COLO829 (cell line): ENCODE measurements at regions not wholly inside any gene's neighbourhood (a gene's known extent, or its start where the extent isn't known, plus 50 kb on each side); places are given as distances from the start of the nearest gene placed in this dataset.
A peak's percentile ranks its signal among the peaks of the same experiment; 100 is the strongest.

Experiments
- DNase-seq: peaks from one replicate; pipeline ENCODE4 v3.0.0; 2012; ENCODE audit warnings: low spot score

GRCh38 chr1:175894581-175894980, 151.2 kb upstream of the TNR start:
- DNase-seq, result no peak

GRCh38 chr1:175893192-175893591, 149.8 kb upstream of the TNR start:
- no peak for DNase-seq

DNA sequence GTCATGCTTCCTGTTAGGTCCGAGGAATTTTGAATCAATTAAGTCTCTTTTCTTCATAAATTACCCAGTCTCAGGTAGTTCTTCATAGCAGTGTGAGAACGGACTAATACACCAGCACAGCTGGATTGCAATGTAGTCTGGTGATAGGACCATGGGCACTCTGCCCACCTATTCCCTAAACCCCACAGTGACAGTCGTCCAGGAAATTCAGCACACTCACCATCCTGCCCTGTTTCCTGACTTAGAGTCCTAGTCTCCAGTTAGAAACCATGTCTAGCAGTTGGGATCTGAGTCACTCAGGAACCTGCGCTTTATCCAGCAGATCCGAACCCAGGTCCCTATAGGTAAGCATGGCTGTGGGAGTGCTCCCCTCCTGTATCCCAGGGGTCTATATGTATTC, 149.3 kb upstream of the TNR start:
- no peak for DNase-seq

DNA sequence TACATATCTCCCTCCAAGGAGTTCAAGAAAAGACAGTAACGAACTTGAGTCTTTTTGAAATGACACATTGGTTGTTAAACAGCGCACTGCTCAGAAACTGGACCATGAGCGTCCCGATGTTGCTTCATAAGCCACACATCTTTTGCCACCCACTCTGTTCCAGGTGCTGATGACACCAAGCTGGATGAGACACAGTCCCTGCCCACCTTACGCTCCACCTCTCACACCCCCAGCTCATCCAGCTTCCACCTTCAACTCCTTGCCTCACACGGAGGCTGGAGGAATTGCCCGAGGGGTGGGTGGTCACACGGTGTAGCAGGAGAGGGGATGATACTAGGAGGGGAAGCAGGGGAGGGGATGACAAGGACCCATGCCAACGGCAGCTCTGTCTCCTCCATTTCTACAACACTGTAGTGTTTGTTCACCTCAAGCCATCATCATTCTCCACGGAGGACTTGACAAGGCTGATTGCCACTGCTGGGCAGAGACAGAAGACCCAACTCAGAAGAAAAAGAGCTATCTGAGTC, 148.5 kb upstream of the TNR start:
- no peak for DNase-seq

DNA sequence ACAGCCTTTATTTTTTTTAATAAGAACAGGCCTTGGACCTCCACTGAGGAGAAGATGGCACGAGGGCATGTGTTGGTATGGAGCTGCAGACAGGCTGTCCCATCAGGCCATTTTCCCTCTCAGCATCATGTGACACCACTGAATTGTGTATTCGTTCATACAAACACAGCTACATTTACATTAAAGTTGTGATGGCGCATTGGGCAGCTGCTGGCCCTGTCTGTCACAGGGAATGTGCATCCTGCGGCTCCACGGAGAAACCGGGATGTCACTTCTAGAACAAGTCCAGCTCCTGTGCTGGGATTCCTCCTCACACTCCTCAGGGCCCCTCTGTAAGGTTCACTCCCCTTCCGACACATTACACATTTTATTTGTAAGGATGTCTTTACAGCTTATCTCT, 147.6 kb upstream of the TNR start:
- no peak for DNase-seq

- no peak for DNase-seq
These were observed 146.5 kb upstream of the TNR start for GRCh38 chr1:175889848-175890247.

- no peak for DNase-seq
These were observed 145.6 kb upstream of the TNR start for GRCh38 chr1:175888996-175889395.

- DNase-seq, result peak; percentile 77
These were observed 144.6 kb upstream of the TNR start for GRCh38 chr1:175887981-175888428.

GRCh38 chr1:175887521-175887920, 144.1 kb upstream of the TNR start:
- DNase-seq, result no peak

DNA sequence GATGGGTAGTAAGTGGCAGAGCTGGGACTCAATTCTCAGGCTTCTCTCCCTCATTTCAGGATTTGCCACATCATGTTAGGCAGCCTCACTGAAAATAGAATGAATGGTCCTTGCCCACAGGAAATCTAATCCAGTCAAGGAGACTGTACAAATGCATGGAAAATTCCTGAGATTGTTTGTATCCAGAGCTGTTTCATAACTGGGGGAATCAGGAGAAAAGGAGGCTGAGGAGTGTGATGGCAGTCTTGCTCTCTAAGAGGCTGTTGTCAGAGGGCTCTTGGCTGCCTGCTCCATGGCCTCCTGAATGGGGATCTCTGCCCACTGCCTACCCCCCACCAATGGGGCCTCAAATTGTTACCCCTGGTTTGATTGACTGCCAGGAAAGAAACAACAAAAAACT, 141.9 kb upstream of the TNR start:
- no peak for DNase-seq

- no peak for DNase-seq
These were observed 141.0 kb upstream of the TNR start for GRCh38 chr1:175884369-175884768.

- no peak for DNase-seq
These were observed 138.8 kb upstream of the TNR start for GRCh38 chr1:175882192-175882591.

DNA sequence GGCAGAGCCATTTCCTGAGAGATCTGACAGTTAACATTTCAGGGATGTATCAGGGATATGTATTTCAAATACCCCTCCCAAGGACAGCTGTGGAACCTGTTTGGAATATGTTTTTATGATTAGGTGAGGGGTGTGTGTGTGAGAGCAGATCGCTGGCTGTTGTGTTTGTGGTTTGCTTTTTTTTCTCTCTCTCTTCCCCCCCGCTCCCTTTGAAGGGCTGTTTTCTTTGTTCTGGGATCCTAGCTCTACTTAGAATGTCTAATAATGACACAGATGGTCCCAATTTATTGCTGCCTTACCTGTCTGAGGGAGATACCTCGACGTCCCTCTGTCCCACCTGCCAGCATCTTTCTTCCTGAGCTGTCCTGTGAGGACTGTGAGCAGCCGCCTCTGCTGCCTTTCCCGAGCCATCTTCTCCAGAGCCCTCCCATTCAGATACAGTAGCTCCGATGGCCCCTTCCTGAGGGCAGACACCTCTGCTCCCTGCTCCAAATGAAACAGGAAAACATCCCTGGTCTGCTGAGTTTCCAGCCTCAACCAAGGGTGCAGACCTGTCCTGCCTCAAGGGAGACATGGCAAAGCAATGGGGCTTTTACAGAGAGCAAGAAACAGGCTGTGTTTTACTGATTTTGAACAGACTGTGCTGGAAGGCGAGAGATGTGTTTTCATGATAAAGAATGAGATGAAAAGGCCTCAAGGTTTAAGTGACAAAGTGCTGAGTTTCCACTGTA, 138.0 kb upstream of the TNR start:
- no peak for DNase-seq

DNA sequence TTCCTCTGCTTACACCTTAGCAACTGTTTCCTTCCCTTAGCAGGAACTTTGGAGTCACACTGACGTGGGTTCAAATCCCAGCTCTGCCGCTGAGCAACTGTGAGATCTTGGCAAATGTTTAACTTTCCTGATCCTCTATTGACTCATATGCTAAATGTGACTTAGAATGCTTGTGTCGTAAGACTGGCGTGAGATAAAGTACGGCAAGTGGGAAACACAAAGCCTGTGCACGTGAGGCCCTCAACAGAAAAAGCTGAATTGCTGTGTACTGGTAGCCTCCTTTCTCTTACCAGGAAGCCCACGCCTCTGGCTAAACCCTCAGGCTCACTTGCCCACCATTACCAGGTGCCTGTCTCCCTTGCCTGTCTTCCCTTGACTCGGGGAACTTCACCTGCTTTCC, 135.4 kb upstream of the TNR start:
- no peak for DNase-seq

GRCh38 chr1:175877939-175878737, 134.7 kb upstream of the TNR start:
- no peak for DNase-seq

DNA sequence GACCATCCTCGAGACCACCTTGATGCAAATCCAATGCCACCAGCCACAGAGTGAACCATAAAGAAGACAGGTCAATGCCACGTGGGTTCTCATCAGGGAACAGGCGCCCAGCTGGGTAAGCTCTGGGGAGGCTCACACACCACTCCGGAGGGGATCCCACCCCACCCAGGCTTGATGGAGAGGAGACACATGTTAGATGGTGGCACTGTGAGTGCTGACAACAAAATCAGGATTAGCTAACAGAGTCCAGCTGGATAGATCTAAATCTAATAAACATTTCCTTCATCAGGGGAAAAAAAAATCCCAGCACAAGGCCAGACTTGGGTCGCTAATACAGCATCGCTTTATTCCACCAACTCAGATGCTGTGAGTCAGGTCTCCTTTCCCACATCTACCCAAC, 132.2 kb upstream of the TNR start:
- DNase-seq, result no peak

DNA sequence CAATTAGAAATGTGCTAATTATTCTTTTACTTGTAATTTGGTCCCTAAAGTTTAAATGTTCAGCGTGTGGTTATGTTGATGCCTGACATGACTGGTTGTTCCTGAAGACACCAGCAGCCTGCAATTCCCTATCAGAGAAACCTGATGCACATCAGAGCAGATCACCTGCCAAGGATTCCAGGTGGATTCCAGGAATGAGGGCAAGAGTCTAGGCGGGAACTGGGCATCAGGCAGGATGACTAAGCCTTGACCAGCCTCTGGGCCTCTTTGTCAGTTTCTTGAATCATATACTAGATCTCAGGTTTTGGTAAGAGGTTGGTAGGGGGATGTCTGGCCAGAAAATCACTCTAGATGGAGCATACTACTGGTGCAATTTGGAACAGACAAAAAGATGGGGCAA, 130.7 kb upstream of the TNR start:
- no peak for DNase-seq

GRCh38 chr1:175873290-175873935, 130.0 kb upstream of the TNR start:
- DNase-seq, result no peak

DNA sequence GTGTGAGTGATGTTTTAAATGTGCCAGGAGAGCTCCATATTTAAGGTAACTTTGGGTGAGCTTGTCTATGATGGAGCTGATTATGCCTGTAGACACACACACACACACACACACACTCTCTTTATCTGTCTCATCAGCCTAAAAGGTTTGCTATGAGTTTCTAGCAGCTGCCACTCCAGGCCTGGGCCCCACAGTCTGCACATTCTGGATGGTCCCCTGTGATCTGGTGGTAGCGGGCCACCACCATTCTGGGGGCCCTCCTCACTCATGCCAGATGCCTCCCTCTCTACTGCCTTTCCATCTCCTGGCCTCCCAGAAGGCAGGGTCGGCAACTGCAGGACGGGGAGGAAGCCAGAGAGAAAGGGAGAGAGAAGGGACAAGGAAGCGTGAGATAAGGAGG, 129.2 kb upstream of the TNR start:
- no peak for DNase-seq

DNA sequence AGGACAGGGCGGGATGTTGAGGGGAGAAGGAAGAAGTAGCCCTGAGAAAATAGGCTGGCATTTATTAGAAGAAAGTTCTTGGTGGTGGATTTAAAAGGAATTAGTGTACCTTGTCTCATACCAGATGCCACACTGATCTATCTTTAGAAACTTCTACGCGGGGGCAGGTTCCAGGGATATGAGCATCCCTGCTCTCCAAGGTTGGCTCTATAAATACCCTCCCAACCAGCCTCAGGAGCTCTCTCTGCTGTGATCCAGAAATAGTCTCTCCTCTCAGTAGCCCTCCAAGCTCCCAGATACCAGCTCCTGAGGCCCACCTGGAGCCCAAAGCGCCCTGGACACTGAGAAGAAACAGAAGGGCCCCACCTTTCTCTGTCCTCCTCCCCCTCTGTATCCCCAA, 128.3 kb upstream of the TNR start:
- no peak for DNase-seq

DNA sequence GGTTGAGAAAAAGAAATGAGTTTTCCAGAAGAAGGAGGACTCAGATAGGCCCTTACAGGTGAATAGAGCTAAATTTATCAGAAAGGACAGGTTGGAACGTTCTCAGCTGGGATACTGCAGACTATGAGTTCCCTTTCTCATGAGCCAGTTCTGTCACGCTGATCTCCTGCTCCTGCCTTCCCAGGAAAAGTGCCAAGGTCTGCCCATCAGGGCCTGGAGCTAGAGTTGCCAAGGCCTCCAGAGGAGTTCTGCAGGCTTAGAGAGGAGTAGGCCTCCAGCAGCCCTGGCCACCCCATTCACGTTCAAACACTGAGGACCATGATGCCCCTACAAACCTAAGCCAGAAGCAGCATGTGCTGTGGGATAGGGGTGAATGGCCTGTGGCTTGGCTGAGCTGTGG, 126.8 kb upstream of the TNR start:
- DNase-seq, result no peak

DNA sequence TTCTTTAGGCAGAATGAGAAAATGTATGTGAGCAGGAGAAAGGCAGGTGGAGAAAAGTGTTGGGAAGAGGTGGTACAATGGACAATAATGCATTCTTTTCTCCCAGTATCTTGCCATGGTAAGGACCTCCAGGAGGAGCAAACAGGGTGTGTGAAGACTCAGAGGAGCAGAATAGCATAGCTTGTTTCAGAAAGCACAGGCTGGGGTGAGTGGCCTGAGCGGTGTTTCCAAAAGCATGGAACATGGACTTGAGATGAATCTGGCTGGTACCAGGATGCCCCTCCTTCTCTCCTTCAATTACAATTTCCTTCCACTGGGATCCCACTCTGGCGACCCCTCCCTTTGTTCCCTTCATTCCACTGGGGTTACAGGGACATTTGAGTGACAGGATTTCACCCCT, 123.4 kb upstream of the TNR start:
- DNase-seq, result no peak
